Mesenchymal stem cell (in vitro differentiated cells and primary cell): ENCODE measurements at regions not wholly inside any gene's neighbourhood (a gene's known extent, or its start where the extent isn't known, plus 50 kb on each side); places are given as distances from the start of the nearest gene placed in this dataset.

Experiments
- DNase-seq: peaks from one replicate; pipeline ENCODE4 v3.0.0-alpha.2; 2013
- H2AFZ ChIP-seq: one replicate; pipeline ENCODE4 v1.6.1; 2013; ENCODE audit warnings: low read depth, mild to moderate bottlenecking, control low read depth, inconsistent platforms, low read length, moderate library complexity
- H2AK5ac ChIP-seq: 2 replicates; pipeline ENCODE4 v1.6.1; 2013; ENCODE audit warnings: low read length, moderate library complexity, mild to moderate bottlenecking, inconsistent platforms; ENCODE audit not compliant: severe bottlenecking
- H2BK120ac ChIP-seq: one replicate; pipeline ENCODE4 v1.6.1; 2013; ENCODE audit warnings: low read depth, mild to moderate bottlenecking, inconsistent platforms, low read length, moderate library complexity
- H2BK12ac ChIP-seq, 2 experiments: one replicate each; pipeline ENCODE4 v1.6.1; 2013; ENCODE audit warnings: inconsistent platforms in 2 of 2, low read length in 2 of 2, mild to moderate bottlenecking in 2 of 2, moderate library complexity in 2 of 2, control low read depth in 1 of 2
- H2BK15ac ChIP-seq: one replicate; pipeline ENCODE4 v1.6.1; 2013; ENCODE audit warnings: mild to moderate bottlenecking, low read depth, inconsistent platforms; ENCODE audit not compliant: poor library complexity, severe bottlenecking
- H2BK5ac ChIP-seq: 2 replicates; pipeline ENCODE4 v1.6.1; 2013; ENCODE audit warnings: low read depth, mild to moderate bottlenecking, low read length, control low read depth, inconsistent platforms; ENCODE audit not compliant: poor library complexity, severe bottlenecking
- H3K14ac ChIP-seq, 2 experiments: one replicate each; pipeline ENCODE4 v1.6.1; 2013; ENCODE audit warnings: inconsistent platforms in 2 of 2, low read length in 2 of 2, control low read depth in 1 of 2, mild to moderate bottlenecking in 1 of 2, moderate library complexity in 1 of 2
- H3K18ac ChIP-seq, 2 experiments: one replicate each; pipeline ENCODE4 v1.6.1; 2013; ENCODE audit warnings: inconsistent platforms in 2 of 2, low read length in 2 of 2, control low read depth in 1 of 2, low read depth in 1 of 2, mild to moderate bottlenecking in 1 of 2
- H3K23ac ChIP-seq, 2 experiments: one replicate each; pipeline ENCODE4 v1.6.1; 2013; ENCODE audit warnings: inconsistent platforms in 2 of 2, low read length in 2 of 2, mild to moderate bottlenecking in 2 of 2, moderate library complexity in 2 of 2, control low read depth in 1 of 2
- H3K27ac ChIP-seq: 2 replicates; pipeline ENCODE4 v1.5.1; 2013; ENCODE audit warnings: mild to moderate bottlenecking, moderate library complexity, low read length, control low read depth, inconsistent platforms; ENCODE audit not compliant: poor library complexity, severe bottlenecking
- H3K27me3 ChIP-seq, 2 experiments: 2 replicates each; pipeline versions ENCODE4 v1.6.1 to v1.7.0; 2013; ENCODE audit warnings: low read length in 2 of 2, mild to moderate bottlenecking in 2 of 2, moderate library complexity in 2 of 2, control low read depth in 1 of 2, inconsistent platforms in 1 of 2; ENCODE audit not compliant: control insufficient read depth in 1 of 2, insufficient read depth in 1 of 2
- H3K36me3 ChIP-seq, 2 experiments: 2 replicates each; pipeline versions ENCODE4 v1.6.1 to v1.7.0; 2013; ENCODE audit warnings: low read length in 2 of 2, control low read depth in 1 of 2, inconsistent platforms in 1 of 2, low read depth in 1 of 2, mild to moderate bottlenecking in 1 of 2; ENCODE audit not compliant: insufficient read depth in 2 of 2, control insufficient read depth in 1 of 2
- H3K4ac ChIP-seq, 2 experiments: one replicate each; pipeline ENCODE4 v1.6.1; 2013; ENCODE audit warnings: inconsistent platforms in 2 of 2, low read length in 2 of 2, mild to moderate bottlenecking in 2 of 2, moderate library complexity in 2 of 2, control low read depth in 1 of 2, low read depth in 1 of 2
- H3K4me1 ChIP-seq: 2 replicates; pipeline ENCODE4 v1.6.1; 2013; ENCODE audit warnings: low read depth, low read length, control low read depth; ENCODE audit not compliant: control insufficient read depth, insufficient read depth
- H3K4me2 ChIP-seq: 2 replicates; pipeline ENCODE4 v1.6.1; 2013; ENCODE audit warnings: low read length, mild to moderate bottlenecking, inconsistent platforms; ENCODE audit not compliant: poor library complexity, severe bottlenecking
- H3K4me3 ChIP-seq, 2 experiments: 2 replicates each; pipeline versions ENCODE4 v1.5.1 to v1.7.0; 2013; ENCODE audit warnings: low read length in 2 of 2, mild to moderate bottlenecking in 2 of 2, control low read depth in 1 of 2, low read depth in 1 of 2; ENCODE audit not compliant: insufficient read depth in 1 of 2
- H3K79me1 ChIP-seq: replicated peaks from 2 replicates; pipeline ENCODE4 v1.6.1; 2013; ENCODE audit warnings: mild to moderate bottlenecking, control low read depth, low read length, inconsistent platforms; ENCODE audit not compliant: poor library complexity, severe bottlenecking
- H3K9ac ChIP-seq: 2 replicates; pipeline ENCODE4 v1.7.0; 2013; ENCODE audit warnings: mild to moderate bottlenecking, low read length, moderate library complexity
- H3K9me3 ChIP-seq: 2 replicates; pipeline ENCODE4 v1.7.0; 2013; ENCODE audit warnings: mild to moderate bottlenecking, low read length; ENCODE audit not compliant: control insufficient read depth
- H4K8ac ChIP-seq: one replicate; pipeline ENCODE4 v1.6.1; 2013; ENCODE audit warnings: inconsistent platforms, mild to moderate bottlenecking, low read length, moderate library complexity
- H4K91ac ChIP-seq: one replicate; pipeline ENCODE4 v1.6.1; 2013; ENCODE audit warnings: mild to moderate bottlenecking, low read length, inconsistent platforms
- WGBS: methylation state at CpG from one replicate; pipeline ENCODE4 v1.1.7; 2013; ENCODE audit warnings: mixed read lengths; 5-methylcytosine and 5-hydroxymethylcytosine counted together

GRCh38 chr2:173500953-173501352 lies 146.3 kb downstream of the CDCA7 start:
- H3K14ac ChIP-seq: no peak overlapping the region
- no peak overlapping the region for H3K4me2 ChIP-seq
- DNase-seq: no peak
- H3K4me3 ChIP-seq: no peak overlapping the region
- H4K91ac ChIP-seq: no peak overlapping the region
- H2BK120ac ChIP-seq: no peak overlapping the region
- no peak overlapping the region for H2BK12ac ChIP-seq
- peaks cover 32% of the 10 kb centered on the region for H3K9me3 ChIP-seq
- no peak overlapping the region for H2BK5ac ChIP-seq
- H3K18ac ChIP-seq: no peak overlapping the region
- H3K4ac ChIP-seq: no peak overlapping the region
- no peak overlapping the region for H3K23ac ChIP-seq
- no peak overlapping the region for H4K8ac ChIP-seq
- H3K27me3 ChIP-seq: peaks cover 0 to 14% of the 10 kb centered on the region in 2 experiments
- H3K36me3 ChIP-seq: no peaks in the 10 kb centered on the region
- no peak overlapping the region for H2BK15ac ChIP-seq
- WGBS: 80% methylated on average over 1 of the region's 1 CpG
- no peak overlapping the region for H2AK5ac ChIP-seq
- H3K27ac ChIP-seq: no peak overlapping the region
- H2AFZ ChIP-seq: no peak overlapping the region
- H3K4me1 ChIP-seq: no peaks in the 10 kb centered on the region
- H3K79me1 ChIP-seq: no peaks in the 10 kb centered on the region
- H3K9ac ChIP-seq: no peak overlapping the region

- H3K4ac ChIP-seq: no peak overlapping the region
These were observed 147.6 kb downstream of the CDCA7 start for GRCh38 chr2:173502296-173502695.

GRCh38 chr2:173511357-173511756 lies 156.7 kb downstream of the CDCA7 start:
- Histone ChIP-seq H3K9ac (no peak overlapping the region), H2AFZ (no peak overlapping the region), H3K9me3 (no peaks in the 10 kb centered on the region), H3K4me2 (no peak overlapping the region), H2BK120ac (no peak overlapping the region), H4K91ac (no peak overlapping the region), H3K14ac (no peak overlapping the region), H2BK5ac (no peak overlapping the region), H3K4me3 (no peak overlapping the region), H3K23ac (no peak overlapping the region), H3K36me3 (no peaks in the 10 kb centered on the region), H2BK12ac (no peak overlapping the region), H2BK15ac (no peak overlapping the region), H4K8ac (no peak overlapping the region), H3K4ac (no peak overlapping the region), H3K27me3 (peaks cover 0 to 18% of the 10 kb centered on the region in 2 experiments), H3K27ac (no peak overlapping the region), H3K4me1 (no peaks in the 10 kb centered on the region), H3K79me1 (no peaks in the 10 kb centered on the region), H2AK5ac (no peak overlapping the region), H3K18ac (no peak overlapping the region)
- WGBS: 80% methylated on average over 1 of the region's 3 CpGs
- DNase-seq: no peak

More at GRCh38 chr2:173502296-173502695, 147.6 kb downstream of the CDCA7 start:
- Histone ChIP-seq H3K4me3 (no peak overlapping the region), H3K9ac (no peak overlapping the region), H2BK5ac (no peak overlapping the region), H3K79me1 (no peaks in the 10 kb centered on the region), H3K27me3 (peaks cover 0 to 21% of the 10 kb centered on the region in 2 experiments), H3K18ac (no peak overlapping the region), H2AFZ (no peak overlapping the region), H3K9me3 (peaks cover 32% of the 10 kb centered on the region), H3K4me2 (no peak overlapping the region), H3K36me3 (no peaks in the 10 kb centered on the region), H2AK5ac (no peak overlapping the region), H3K23ac (no peak overlapping the region), H3K27ac (no peak overlapping the region), H2BK12ac (no peak overlapping the region), H2BK120ac (no peak overlapping the region), H4K8ac (no peak overlapping the region), H3K4me1 (no peaks in the 10 kb centered on the region), H2BK15ac (no peak overlapping the region), H4K91ac (no peak overlapping the region), H3K14ac (no peak overlapping the region)
- no peak for DNase-seq
- WGBS: 73% methylated on average over 5 of the region's 6 CpGs

GRCh38 chr2:173511942-173512341 lies 157.3 kb downstream of the CDCA7 start:
- H3K4me1 ChIP-seq: no peaks in the 10 kb centered on the region
- H3K9ac ChIP-seq: no peak overlapping the region
- no peaks in the 10 kb centered on the region for H3K79me1 ChIP-seq
- H3K27ac ChIP-seq: no peak overlapping the region
- no peak overlapping the region for H2AK5ac ChIP-seq
- no peak for DNase-seq
- H3K27me3 ChIP-seq: peaks cover 0 to 13% of the 10 kb centered on the region in 2 experiments
- no peak overlapping the region for H4K91ac ChIP-seq
- H3K4ac ChIP-seq: no peak overlapping the region
- WGBS: 71% methylated on average over 1 of the region's 1 CpG
- no peak overlapping the region for H2BK5ac ChIP-seq
- no peak overlapping the region for H3K18ac ChIP-seq
- H2BK120ac ChIP-seq: no peak overlapping the region
- no peak overlapping the region for H4K8ac ChIP-seq
- H3K36me3 ChIP-seq: no peaks in the 10 kb centered on the region
- no peak overlapping the region for H3K4me3 ChIP-seq
- no peak overlapping the region for H2AFZ ChIP-seq
- H3K9me3 ChIP-seq: peaks cover 3% of the 10 kb centered on the region
- H2BK12ac ChIP-seq: no peak overlapping the region
- no peak overlapping the region for H2BK15ac ChIP-seq
- H3K14ac ChIP-seq: no peak overlapping the region
- no peak overlapping the region for H3K23ac ChIP-seq
- no peak overlapping the region for H3K4me2 ChIP-seq
